GM06990 (cell line): ENCODE measurements at regions not wholly inside any gene's neighbourhood (a gene's known extent, or its start where the extent isn't known, plus 50 kb on each side); places are given as distances from the start of the nearest gene placed in this dataset.

ENCODE experiments used
- DNase-seq: peaks from one replicate; pipeline ENCODE4 v3.0.0-alpha.2; 2011; ENCODE audit not compliant: insufficient read length; ENCODE audit errors: extremely low read depth
- H3K27me3 ChIP-seq: replicated peaks from 2 replicates; pipeline ENCODE4 v1.6.0; 2011; ENCODE audit warnings: low read length; ENCODE audit not compliant: control insufficient read depth, insufficient read depth
- H3K36me3 ChIP-seq: 2 replicates; pipeline ENCODE4 v1.5.1; 2011; ENCODE audit warnings: low read length; ENCODE audit not compliant: control insufficient read depth, insufficient read depth
- H3K4me3 ChIP-seq: replicated peaks from 2 replicates; pipeline ENCODE4 v1.5.1; 2011; ENCODE audit warnings: low read depth, mild to moderate bottlenecking, control low read depth, low read length
- CTCF ChIP-seq: IDR thresholded peaks from 2 replicates; pipeline ENCODE4 v1.5.1; 2011; ENCODE audit warnings: low read length, control low read depth, mild to moderate bottlenecking, inconsistent platforms; ENCODE audit not compliant: insufficient read depth, poor library complexity, severe bottlenecking

GRCh38 chr9:79877943-79878602 is 306.3 kb downstream of the TLE4 start:
- no peaks in the 10 kb centered on the region for H3K36me3 ChIP-seq
- no peak for DNase-seq
- no peak overlapping the region for H3K4me3 ChIP-seq
- TF ChIP-seq CTCF, result no peak
- H3K27me3 ChIP-seq, result no peaks in the 10 kb centered on the region

GRCh38 chr9:79868567-79869189 is 296.9 kb downstream of the TLE4 start:
- Histone ChIP-seq H3K36me3 (no peaks in the 10 kb centered on the region), H3K27me3 (no peaks in the 10 kb centered on the region), H3K4me3 (no peak overlapping the region)
- no peak for TF ChIP-seq CTCF
- DNase-seq, result no peak

DNA sequence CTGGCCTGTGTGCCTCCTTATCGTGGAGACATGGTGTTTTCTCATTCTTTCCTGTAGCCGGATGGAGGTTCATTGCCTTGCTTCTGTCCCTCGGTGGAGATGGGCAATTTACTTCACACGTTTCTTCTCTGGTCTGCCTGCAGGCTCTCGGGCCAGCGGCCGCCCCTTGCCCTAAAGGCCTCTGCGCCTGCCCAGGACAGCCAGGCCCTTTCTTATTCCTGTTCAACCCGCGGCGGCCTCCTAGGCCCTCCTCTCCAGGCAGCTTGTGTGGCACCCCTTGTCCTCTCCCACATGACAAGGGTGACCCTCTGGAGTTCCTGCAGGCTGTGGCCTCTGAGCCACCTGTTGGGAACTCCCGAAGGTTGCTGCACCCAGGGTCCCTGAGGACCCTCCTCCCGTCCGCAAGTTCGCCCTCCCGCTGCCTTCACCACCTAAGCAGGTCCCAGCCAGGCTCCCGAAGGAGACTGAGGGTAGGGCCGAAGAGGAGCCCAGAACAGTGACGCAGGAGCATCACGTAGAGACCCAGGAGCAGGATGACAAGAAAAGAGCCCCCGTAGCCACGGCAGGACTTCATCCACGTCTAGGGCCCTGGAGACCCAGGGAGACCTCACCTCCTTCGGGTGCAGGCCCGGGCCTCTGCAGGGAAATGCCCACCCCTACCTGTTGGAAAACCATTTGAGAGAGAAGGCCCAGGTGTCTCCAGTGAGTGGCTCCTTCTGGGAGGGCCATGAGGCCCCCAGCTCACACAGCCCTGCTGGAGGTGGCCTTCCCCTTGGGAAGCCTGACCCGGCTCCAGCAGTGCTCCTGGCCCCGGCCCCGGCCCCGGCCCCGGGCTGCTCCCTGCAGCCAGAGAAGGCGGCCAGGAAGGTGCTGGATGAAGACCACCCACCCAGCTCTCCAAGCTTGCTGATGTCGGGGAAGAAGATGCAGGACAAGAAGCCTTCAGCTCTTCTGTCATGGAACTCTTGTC is 291.4 kb downstream of the TLE4 start:
- TF ChIP-seq CTCF, result no peak
- no peak overlapping the region for H3K4me3 ChIP-seq
- DNase-seq, result no peak
- H3K27me3 ChIP-seq, result no peaks in the 10 kb centered on the region
- no peaks in the 10 kb centered on the region for H3K36me3 ChIP-seq

GRCh38 chr9:79858508-79858907 is 286.7 kb downstream of the TLE4 start:
- H3K27me3 ChIP-seq, result no peaks in the 10 kb centered on the region
- no peak for DNase-seq
- H3K36me3 ChIP-seq, result no peaks in the 10 kb centered on the region
- no peak for TF ChIP-seq CTCF
- no peak overlapping the region for H3K4me3 ChIP-seq

DNA sequence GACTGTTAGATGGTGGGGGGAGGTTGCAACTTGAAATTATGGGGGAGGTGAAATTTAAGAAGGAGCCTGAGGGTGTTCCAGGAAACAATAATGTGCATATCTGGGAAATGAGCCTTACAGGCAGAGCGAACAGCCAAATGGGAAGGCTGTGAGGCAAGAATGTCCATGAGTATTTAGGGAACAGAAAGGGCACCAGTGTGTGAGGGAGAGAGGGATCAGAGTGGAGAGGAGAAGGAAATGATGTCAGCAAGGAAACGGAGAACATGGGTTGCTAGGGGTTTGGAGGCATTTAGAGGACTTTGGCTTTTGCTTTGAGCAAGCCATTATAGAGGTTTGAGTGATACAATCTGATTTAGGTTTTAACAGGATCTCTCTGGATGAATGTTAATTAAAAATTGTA is 285.4 kb downstream of the TLE4 start:
- H3K36me3 ChIP-seq, result no peaks in the 10 kb centered on the region
- H3K27me3 ChIP-seq, result no peaks in the 10 kb centered on the region
- no peak for DNase-seq
- TF ChIP-seq CTCF, result no peak
- no peak overlapping the region for H3K4me3 ChIP-seq
